Mesodermal cell (in vitro differentiated cells): ENCODE measurements at regions not wholly inside any gene's neighbourhood (a gene's known extent, or its start where the extent isn't known, plus 50 kb on each side); places are given as distances from the start of the nearest gene placed in this dataset.

Experiments used
- H3K27ac ChIP-seq: 2 replicates; pipeline ENCODE4 v1.7.0; 2013; ENCODE audit warnings: mild to moderate bottlenecking, low read depth, low read length, moderate library complexity; ENCODE audit not compliant: severe bottlenecking
- H3K36me3 ChIP-seq: 2 replicates; pipeline ENCODE4 v1.7.1; 2013; ENCODE audit warnings: mild to moderate bottlenecking, low read length, moderate library complexity; ENCODE audit not compliant: control insufficient read depth, insufficient read depth
- H3K4me1 ChIP-seq: one replicate; pipeline ENCODE4 v1.7.1; 2013; ENCODE audit warnings: mild to moderate bottlenecking, low read length; ENCODE audit not compliant: insufficient read depth, control insufficient read depth, poor library complexity, severe bottlenecking
- H3K4me3 ChIP-seq: 2 replicates; pipeline ENCODE4 v1.7.0; 2013; ENCODE audit warnings: low read length, control low read depth, mild to moderate bottlenecking; ENCODE audit not compliant: insufficient read depth, poor library complexity, severe bottlenecking; ENCODE audit errors: extremely low read depth
- H3K9me3 ChIP-seq: 2 replicates; pipeline ENCODE4 v1.7.1; 2013; ENCODE audit warnings: mild to moderate bottlenecking, low read length, moderate library complexity; ENCODE audit not compliant: control insufficient read depth
- WGBS, 2 experiments: methylation state at CpG; one replicate each; pipeline ENCODE4 v1.1.5; 2013; ENCODE audit warnings: missing lambda C conversion rate in 2 of 2; ENCODE audit not compliant: insufficient coverage in 2 of 2; 5-methylcytosine and 5-hydroxymethylcytosine counted together

DNA sequence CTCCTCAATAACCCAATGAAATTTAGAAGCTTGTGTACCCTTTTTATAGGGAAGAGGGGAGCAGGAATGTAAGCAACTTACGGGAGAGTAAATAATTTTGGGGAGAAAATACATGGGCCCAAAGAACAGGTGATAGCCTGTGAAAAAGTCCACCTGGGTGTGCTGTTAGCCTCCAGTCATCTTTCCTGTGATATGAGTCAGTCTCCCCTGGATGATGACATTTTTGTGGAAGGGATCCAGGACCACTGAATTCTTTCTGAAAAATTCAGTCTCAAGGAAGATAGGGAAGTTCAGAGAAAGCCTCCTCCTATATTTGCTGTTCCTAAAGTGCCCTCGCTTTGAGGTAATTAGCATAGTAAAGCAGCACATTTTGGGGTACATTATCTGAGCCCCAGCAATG is 149.8 kb downstream of the SQOR start:
- WGBS, 2 experiments: 88 to 100% methylated on average over 1 to 2 of the region's 2 CpGs
- H3K27ac ChIP-seq: no peak overlapping the region
- no peaks in the 10 kb centered on the region for H3K9me3 ChIP-seq
- H3K36me3 ChIP-seq: no peaks in the 10 kb centered on the region
- H3K4me1 ChIP-seq: no peaks in the 10 kb centered on the region
- H3K4me3 ChIP-seq: no peak overlapping the region

DNA sequence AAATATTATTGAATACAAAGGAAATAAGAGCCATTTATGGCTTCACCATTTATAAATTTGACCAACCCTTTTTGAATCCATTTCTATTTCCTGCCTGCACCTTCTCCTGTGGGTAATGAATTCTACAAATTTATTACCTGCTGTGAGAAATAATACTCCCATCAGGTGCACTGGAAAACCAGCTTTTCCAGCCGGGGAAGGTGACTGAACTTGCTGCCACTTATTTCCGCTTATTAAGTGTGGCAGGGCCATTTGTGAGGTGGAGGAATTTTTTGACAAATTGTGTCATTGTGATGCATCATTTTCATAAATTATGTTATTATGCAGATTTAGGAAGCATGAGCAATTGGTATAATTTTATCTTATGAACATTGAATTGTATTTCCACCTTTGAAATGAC is 151.1 kb downstream of the SQOR start:
- Histone ChIP-seq H3K9me3 (no peaks in the 10 kb centered on the region), H3K36me3 (no peaks in the 10 kb centered on the region), H3K27ac (no peak overlapping the region), H3K4me1 (no peaks in the 10 kb centered on the region), H3K4me3 (no peak overlapping the region)
- WGBS, 2 experiments: 100% methylated on average over 1 to 2 of the region's 2 CpGs

DNA sequence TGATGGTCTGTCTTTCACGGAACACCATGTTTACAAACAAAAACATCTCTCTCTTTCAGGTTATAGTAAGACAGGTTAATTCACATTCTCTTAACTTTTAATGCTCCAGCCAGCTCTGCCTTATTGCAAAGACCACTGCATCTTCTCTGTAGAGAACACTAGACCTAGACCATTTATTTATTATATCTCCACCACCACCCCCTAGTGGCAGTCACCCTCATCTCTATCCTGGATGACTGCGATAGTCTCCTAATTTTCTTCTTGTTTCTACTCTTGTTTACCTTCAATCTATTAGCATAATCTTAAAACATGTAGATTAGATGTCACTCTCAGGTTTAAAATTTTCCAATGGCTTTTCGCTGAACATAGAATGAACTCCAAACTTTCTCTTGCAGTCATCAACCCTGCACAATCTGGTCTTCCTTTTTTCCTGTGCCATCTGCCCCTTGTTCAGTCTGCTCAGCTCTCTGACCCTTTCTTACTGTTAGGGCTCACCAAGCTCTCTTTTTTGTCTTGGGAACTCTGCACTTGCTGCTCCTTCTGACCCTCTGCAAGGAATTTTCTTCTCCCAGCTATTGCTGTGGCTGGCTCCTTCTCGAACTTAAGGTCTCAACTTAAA is 155.6 kb downstream of the SQOR start:
- Histone ChIP-seq H3K4me3 (no peak overlapping the region), H3K9me3 (no peaks in the 10 kb centered on the region), H3K36me3 (no peaks in the 10 kb centered on the region), H3K4me1 (no peaks in the 10 kb centered on the region), H3K27ac (no peak overlapping the region)
- 50 to 54% methylated on average over 2 to 3 of the region's 4 CpGs for WGBS, 2 experiments

- no peaks in the 10 kb centered on the region for H3K4me1 ChIP-seq
- H3K9me3 ChIP-seq: no peaks in the 10 kb centered on the region
- no peak overlapping the region for H3K4me3 ChIP-seq
- H3K36me3 ChIP-seq: no peaks in the 10 kb centered on the region
- no peak overlapping the region for H3K27ac ChIP-seq
These were observed 159.5 kb downstream of the SQOR start for GRCh38 chr15:45794304-45794703.

DNA sequence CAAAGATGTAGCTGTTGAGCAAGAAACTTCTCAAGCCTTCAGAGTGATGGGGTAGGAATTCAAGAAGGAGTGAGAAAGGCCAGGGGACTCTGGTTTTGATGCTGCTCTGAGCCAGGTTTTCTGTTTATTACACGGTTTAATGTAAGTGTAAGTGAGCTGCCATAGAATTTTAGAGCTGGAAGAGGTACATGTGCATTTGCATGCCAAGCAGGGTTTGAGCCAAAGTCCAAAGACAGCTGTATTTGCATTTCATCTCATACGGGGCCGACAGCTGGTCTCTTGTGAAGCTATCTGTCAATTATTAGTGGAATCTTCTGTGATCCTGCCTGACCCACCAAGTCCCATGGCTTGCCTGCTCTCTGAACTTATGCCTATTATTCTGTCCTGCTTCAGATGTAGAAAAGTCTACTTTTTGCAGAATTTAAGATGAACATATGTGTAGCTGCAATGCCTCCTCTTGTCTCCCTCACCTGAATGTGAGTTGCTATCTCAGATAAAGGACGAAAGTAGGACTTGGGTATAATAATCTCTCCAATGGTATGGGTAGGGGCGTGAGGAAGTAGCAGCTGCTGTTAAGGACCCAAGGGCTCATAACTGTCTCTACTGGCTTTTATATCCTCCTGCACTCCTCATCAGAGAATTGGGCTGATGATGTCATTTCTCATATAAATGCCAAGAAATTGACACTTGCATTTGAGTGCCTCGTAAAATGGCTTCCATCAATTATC is 160.0 kb downstream of the SQOR start:
- Histone ChIP-seq H3K4me3 (no peak overlapping the region), H3K9me3 (no peaks in the 10 kb centered on the region), H3K27ac (no peak overlapping the region), H3K4me1 (no peaks in the 10 kb centered on the region), H3K36me3 (no peaks in the 10 kb centered on the region)
- WGBS, 2 experiments: 90 to 92% methylated on average over 4 of the region's 6 CpGs

DNA sequence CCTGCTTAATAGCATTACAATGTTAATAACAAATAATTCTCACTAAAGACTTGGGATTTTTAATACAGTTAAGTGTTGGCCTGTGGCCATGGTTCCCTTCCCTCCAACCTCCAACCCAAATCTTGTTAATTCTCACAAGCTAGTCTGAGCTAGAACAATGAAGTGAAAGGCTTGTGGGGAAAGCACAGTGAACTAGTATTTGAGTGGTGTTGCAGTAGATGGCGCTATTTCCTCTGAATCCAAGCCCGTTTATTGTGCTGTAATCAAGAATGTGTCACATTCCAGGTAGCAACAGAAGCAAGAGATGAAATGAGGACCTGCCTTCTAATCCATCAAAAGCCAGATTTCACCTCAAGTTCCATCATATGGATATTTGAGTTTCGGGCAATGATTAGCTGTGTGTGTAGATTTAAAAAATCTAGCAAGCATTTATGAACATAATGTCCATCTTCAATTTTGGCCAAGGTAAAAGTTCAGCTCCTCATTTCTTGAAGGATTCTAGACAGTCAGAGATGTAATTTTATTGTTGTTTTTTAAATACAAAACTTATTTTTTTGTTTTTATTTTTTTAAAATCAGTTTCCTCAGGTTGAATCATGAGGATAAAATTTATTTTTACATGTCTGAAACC is 160.7 kb downstream of the SQOR start:
- H3K4me1 ChIP-seq: no peaks in the 10 kb centered on the region
- no peaks in the 10 kb centered on the region for H3K36me3 ChIP-seq
- WGBS, 2 experiments: 0% methylated on average over 1 to 2 of the region's 3 CpGs
- no peak overlapping the region for H3K27ac ChIP-seq
- H3K9me3 ChIP-seq: no peaks in the 10 kb centered on the region
- H3K4me3 ChIP-seq: no peak overlapping the region

DNA sequence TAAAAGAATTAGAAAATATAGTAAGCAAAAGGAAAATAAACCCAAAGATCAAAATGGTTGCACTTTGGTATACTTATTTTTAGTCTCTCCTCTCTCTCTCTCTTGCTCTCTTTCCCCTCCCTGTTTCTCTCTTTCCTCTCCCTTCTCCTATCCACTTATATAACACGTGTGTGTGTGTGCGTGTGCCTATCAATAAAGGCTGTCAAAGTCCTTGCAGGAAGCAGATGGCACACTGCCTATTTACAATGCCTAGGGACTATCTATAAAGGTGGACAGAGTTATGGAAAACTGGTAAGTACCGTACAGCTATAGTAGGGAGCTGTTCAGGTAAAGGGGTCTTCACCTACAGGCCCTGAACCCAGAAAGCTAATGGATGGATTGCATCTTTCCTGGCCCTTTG is 161.6 kb downstream of the SQOR start:
- H3K4me1 ChIP-seq: peaks cover 3% of the 10 kb centered on the region
- WGBS, 2 experiments: 71 to 80% methylated on average over 1 of the region's 3 CpGs
- no peak overlapping the region for H3K27ac ChIP-seq
- no peaks in the 10 kb centered on the region for H3K36me3 ChIP-seq
- H3K9me3 ChIP-seq: no peaks in the 10 kb centered on the region
- H3K4me3 ChIP-seq: no peak overlapping the region

GRCh38 chr15:45799508-45799907 is 164.7 kb downstream of the SQOR start:
- Histone ChIP-seq H3K4me3 (no peak overlapping the region), H3K36me3 (no peaks in the 10 kb centered on the region), H3K4me1 (peaks cover 3% of the 10 kb centered on the region), H3K9me3 (no peaks in the 10 kb centered on the region), H3K27ac (no peak overlapping the region)
- WGBS, 2 experiments: 77 to 100% methylated on average over 1 of the region's 3 CpGs

- no peak overlapping the region for H3K4me3 ChIP-seq
- WGBS, 2 experiments: 87 to 91% methylated on average over 3 to 4 of the region's 4 CpGs
These were observed 166.7 kb downstream of the SQOR start for GRCh38 chr15:45801543-45801942.

GRCh38 chr15:45802140-45802539 is 167.3 kb downstream of the SQOR start:
- H3K9me3 ChIP-seq: no peaks in the 10 kb centered on the region
- no peaks in the 10 kb centered on the region for H3K36me3 ChIP-seq
- no peak overlapping the region for H3K4me3 ChIP-seq
- WGBS, 2 experiments: 80 to 100% methylated on average over 1 of the region's 3 CpGs
- H3K27ac ChIP-seq: no peak overlapping the region
- peaks cover 3% of the 10 kb centered on the region for H3K4me1 ChIP-seq

More at GRCh38 chr15:45801543-45801942, 166.7 kb downstream of the SQOR start:
- H3K9me3 ChIP-seq: no peaks in the 10 kb centered on the region
- no peaks in the 10 kb centered on the region for H3K36me3 ChIP-seq
- no peak overlapping the region for H3K27ac ChIP-seq
- peaks cover 3% of the 10 kb centered on the region for H3K4me1 ChIP-seq

DNA sequence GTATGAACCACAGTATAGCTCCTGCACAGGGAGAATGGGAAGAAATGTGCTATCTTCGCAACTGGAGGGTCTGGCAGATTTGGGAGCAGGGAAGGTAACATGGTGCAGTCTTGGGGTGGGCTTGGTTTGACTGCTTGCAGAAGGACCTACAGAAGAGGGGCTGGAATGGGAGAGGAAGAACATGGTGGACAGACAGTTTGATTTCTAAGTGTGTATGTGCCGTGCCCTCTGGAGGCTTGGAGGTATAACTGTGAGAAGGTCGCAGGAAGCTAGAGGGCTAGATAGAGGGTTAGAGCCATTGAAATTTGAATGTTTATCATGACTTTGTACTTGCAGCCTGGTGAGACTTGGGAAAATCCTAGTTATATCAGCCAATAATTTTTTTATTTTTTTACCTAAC is 169.2 kb downstream of the SQOR start:
- peaks cover 3% of the 10 kb centered on the region for H3K4me1 ChIP-seq
- WGBS, 2 experiments: 78 to 95% methylated on average over 3 of the region's 3 CpGs
- H3K9me3 ChIP-seq: no peaks in the 10 kb centered on the region
- no peak overlapping the region for H3K4me3 ChIP-seq
- H3K27ac ChIP-seq: no peak overlapping the region
- H3K36me3 ChIP-seq: no peaks in the 10 kb centered on the region
